Right lobe of liver (tissue), 6 donors: ENCODE measurements at regions not wholly inside any gene's neighbourhood (a gene's known extent, or its start where the extent isn't known, plus 50 kb on each side); places are given as distances from the start of the nearest gene placed in this dataset.
A peak's percentile ranks its signal among the peaks of the same experiment; 100 is the strongest.

Experiments
- ATAC-seq, 4 donors: fragments of 200-7000 bp; cut with Tn5 transposase; one replicate each; pipeline ENCODE4 v1.9.1; 2020; ENCODE audit warnings: mild to moderate bottlenecking in 4 of 4, moderate library complexity in 4 of 4
- DNase-seq, 3 donors: peaks; one replicate each; pipeline ENCODE4 v3.0.0-alpha.2; 2020
- H3K27ac ChIP-seq, 3 donors: fragments of 200-600 bp; one replicate each; pipeline ENCODE4 v1.8.0; 2022
- H3K27me3 ChIP-seq, 2 donors: fragments of 200-600 bp; one replicate each; pipeline ENCODE4 v1.8.0; 2022
- H3K36me3 ChIP-seq, 4 donors: fragments of 200-600 bp; sonication (generic) in 1 of 4; one replicate each; pipeline versions ENCODE4 v1.5.1 to v1.8.0; 2017 to 2022; ENCODE audit warnings: control low read depth in 1 of 4
- H3K4me1 ChIP-seq, 4 donors: fragments of 200-600 bp; sonication (generic) in 1 of 4; one replicate each; pipeline versions ENCODE4 v1.5.1 to v1.8.0; 2017 to 2022; ENCODE audit warnings: control low read depth in 1 of 4
- H3K4me3 ChIP-seq, 3 donors: fragments of 200-600 bp; one replicate each; pipeline ENCODE4 v1.8.0; 2022
- H3K9me3 ChIP-seq, 4 donors: fragments of 200-600 bp; sonication (generic) in 1 of 4; one replicate each; pipeline versions ENCODE4 v1.5.1 to v1.8.0; 2017 to 2022; ENCODE audit warnings: control low read depth in 1 of 4
- CTCF ChIP-seq, 4 donors: fragments of 200-600 bp in 3 of 4; fragments of 450-650 bp in 1 of 4; IDR thresholded peaks; one replicate each; pipeline versions ENCODE4 v1.5.1 to v1.8.0; 2016 to 2022; ENCODE audit warnings: antibody characterized with exemption in 4 of 4, mild to moderate bottlenecking in 2 of 4
- POLR2A ChIP-seq: fragments of 450-650 bp; IDR thresholded peaks from one replicate; pipeline ENCODE4 v1.6.1; 2017; ENCODE audit warnings: antibody characterized with exemption, mild to moderate bottlenecking
- WGBS: methylation state at CpG from one replicate; pipeline ENCODE4 v1.1.6; 2018; ENCODE audit warnings: low coverage, low lambda C conversion rate; ENCODE audit not compliant: insufficient coverage; ENCODE audit errors: missing lambda C conversion rate; 5-methylcytosine and 5-hydroxymethylcytosine counted together
- intact Hi-C, 2 donors: fragments of 100-400 bp; cut with DNase I; formaldehyde crosslinking; loops; one replicate each; pipeline versions ENCODE4 v1.11.2 to v1.14.1; 2022
- donor health status: DM: no; HTN: yes; CAD: no.
- donor health status: DM: no; HTN: no; CAD: no.
- donor health status: DM: no; HTN: no; CAD: no.
- donor health status: DM: no; HTN: yes; CAD: no.
- donor health status: DM: no; HTN: yes; CAD: no.

- no peaks in the 10 kb centered on the region for H3K9me3 ChIP-seq
- H3K27me3 ChIP-seq, result no peaks in the 10 kb centered on the region
- TF ChIP-seq POLR2A (no peak), CTCF (IDR thresholded peaks at IDR 0.05) (no peak)
- DNase-seq, result no peak
- H3K4me3 ChIP-seq, result no peak overlapping the region
- H3K27ac ChIP-seq, result no peak overlapping the region
- peak in 1 of 4 donors; percentile 60 for ATAC-seq
- no peaks in the 10 kb centered on the region for H3K36me3 ChIP-seq
- 82% methylated on average over 4 of the region's 4 CpGs for WGBS
- intact Hi-C loops, result no loop called here
- H3K4me1 ChIP-seq, result no peaks in the 10 kb centered on the region
Measured at GRCh38 chr3:67821135-67821534, 166.7 kb upstream of the SUCLG2 start.

GRCh38 chr3:67819447-67819846 is 165.0 kb upstream of the SUCLG2 start:
- Histone ChIP-seq H3K27ac (no peak overlapping the region), H3K27me3 (no peaks in the 10 kb centered on the region), H3K4me1 (no peaks in the 10 kb centered on the region), H3K9me3 (no peaks in the 10 kb centered on the region), H3K36me3 (no peaks in the 10 kb centered on the region), H3K4me3 (no peak overlapping the region)
- 17% methylated on average over 1 of the region's 1 CpG for WGBS
- DNase-seq, result no peak
- intact Hi-C loops, result no loop called here
- peak; percentile 90 to 99 (median 92) for ATAC-seq
- TF ChIP-seq POLR2A (no peak), CTCF (IDR thresholded peaks at IDR 0.05) (peak; percentile 60 to 73 (median 72))

- DNase-seq (no peak), ATAC-seq (peak; percentile 66 to 93 (median 91))
- H3K4me1 ChIP-seq, result peaks cover 0 to 13% (median 5%) of the 10 kb centered on the region in 4 donors
- no peaks in the 10 kb centered on the region for H3K9me3 ChIP-seq
- H3K36me3 ChIP-seq, result no peaks in the 10 kb centered on the region
- no peaks in the 10 kb centered on the region for H3K27me3 ChIP-seq
- 41% methylated on average over 3 of the region's 4 CpGs for WGBS
- intact Hi-C loops, result no loop called here
- H3K27ac ChIP-seq, result no peak overlapping the region
- no peak overlapping the region for H3K4me3 ChIP-seq
- TF ChIP-seq CTCF (IDR thresholded peaks at IDR 0.05), result no peak
- TF ChIP-seq POLR2A, result no peak
Measured at GRCh38 chr3:67809370-67809935, 155.0 kb upstream of the SUCLG2 start.

GRCh38 chr3:67808906-67809305 is 154.5 kb upstream of the SUCLG2 start:
- no peak for TF ChIP-seq POLR2A
- Histone ChIP-seq H3K36me3 (no peaks in the 10 kb centered on the region), H3K4me3 (no peak overlapping the region), H3K27ac (no peak overlapping the region), H3K9me3 (no peaks in the 10 kb centered on the region), H3K27me3 (no peaks in the 10 kb centered on the region), H3K4me1 (peaks cover 0 to 13% (median 5%) of the 10 kb centered on the region in 4 donors)
- ATAC-seq, result peak in 2 of 4 donors; percentile 11 to 48
- DNase-seq, result no peak
- intact Hi-C loops, result no loop called here
- 51% methylated on average over 2 of the region's 3 CpGs for WGBS

GRCh38 chr3:67804578-67804977 is 150.2 kb upstream of the SUCLG2 start:
- intact Hi-C loops, result no loop called here
- DNase-seq, result no peak
- no peak for ATAC-seq
- Histone ChIP-seq H3K4me3 (no peak overlapping the region), H3K27ac (no peak overlapping the region), H3K9me3 (no peaks in the 10 kb centered on the region), H3K4me1 (peaks cover 0 to 10% (median 4%) of the 10 kb centered on the region in 4 donors), H3K27me3 (no peaks in the 10 kb centered on the region), H3K36me3 (no peaks in the 10 kb centered on the region)
- WGBS, result 83% methylated on average over 1 of the region's 3 CpGs
- TF ChIP-seq CTCF (IDR thresholded peaks at IDR 0.05) (no peak), POLR2A (no peak)
